SK-N-SH treated with all-trans-retinoic acid at 6 μM for 48 hours (cell line): ENCODE measurements at regions not wholly inside any gene's neighbourhood (a gene's known extent, or its start where the extent isn't known, plus 50 kb on each side); places are given as distances from the start of the nearest gene placed in this dataset.

ENCODE experiments used
- CREB5 ChIP-seq: fragments of 250-450 bp; sonication (Bioruptor Pico); IDR thresholded peaks from 2 replicates; pipeline ENCODE4 v1.5.1; 2020; ENCODE audit warnings: low read depth, mild to moderate bottlenecking, moderate library complexity
- PATZ1 ChIP-seq: fragments of 250-450 bp; sonication (Bioruptor Pico); IDR thresholded peaks from 2 replicates; pipeline ENCODE4 v1.8.0; 2020; ENCODE audit warnings: mild to moderate bottlenecking, moderate library complexity, borderline replicate concordance
- RARB ChIP-seq: fragments of 250-450 bp; sonication (Bioruptor Pico); IDR thresholded peaks from 2 replicates; pipeline ENCODE4 v1.8.0; 2021; ENCODE audit warnings: mild to moderate bottlenecking, moderate library complexity
- SNAI2 ChIP-seq: fragments of 250-450 bp; sonication (Bioruptor Pico); IDR thresholded peaks from 2 replicates; pipeline ENCODE4 v1.5.0; 2020; ENCODE audit warnings: mild to moderate bottlenecking, moderate library complexity
- TCF4 ChIP-seq: fragments of 250-450 bp; sonication (Bioruptor Pico); IDR thresholded peaks from 2 replicates; pipeline ENCODE4 v1.8.0; 2021; ENCODE audit warnings: mild to moderate bottlenecking, moderate library complexity, borderline replicate concordance
- TSHZ2 ChIP-seq: fragments of 250-450 bp; sonication (Bioruptor Pico); IDR thresholded peaks from 2 replicates; pipeline ENCODE4 v1.5.0; 2020; ENCODE audit warnings: mild to moderate bottlenecking, moderate library complexity
- ZFP3 ChIP-seq: fragments of 250-450 bp; sonication (Bioruptor Pico); IDR thresholded peaks from 2 replicates; pipeline ENCODE4 v1.5.0; 2020; ENCODE audit warnings: mild to moderate bottlenecking, moderate library complexity
- ZFP30 ChIP-seq: fragments of 450-650 bp; formaldehyde crosslinking; IDR thresholded peaks from 2 replicates; pipeline ENCODE4 v1.5.0; 2022; ENCODE audit warnings: mild to moderate bottlenecking, moderate library complexity
- ZNF565 ChIP-seq: fragments of 450-650 bp; formaldehyde crosslinking; conservative IDR thresholded peaks from 2 replicates; pipeline ENCODE4 v1.5.0; 2020; ENCODE audit warnings: low read depth, mild to moderate bottlenecking, moderate library complexity

- no peak for TF ChIP-seq ZFP30
- no peak for TF ChIP-seq ZFP3 (CRISPR knock-in tag)
- no peak for TF ChIP-seq PATZ1
- no peak for TF ChIP-seq TSHZ2 (CRISPR knock-in tag)
- TF ChIP-seq TCF4 (CRISPR knock-in tag), result no peak
- no peak for TF ChIP-seq RARB (CRISPR knock-in tag)
- no peak for TF ChIP-seq ZNF565 (CRISPR knock-in tag)
- TF ChIP-seq CREB5, result no peak
- TF ChIP-seq SNAI2, result no peak
Observed at GRCh38 chr6:120055071-120055470, 705.5 kb upstream of the MAN1A1 start.
